ENCODE measurements at regions not wholly inside any gene's neighbourhood (a gene's known extent, or its start where the extent isn't known, plus 50 kb on each side); places are given as distances from the start of the nearest gene placed in this dataset.

DNA sequence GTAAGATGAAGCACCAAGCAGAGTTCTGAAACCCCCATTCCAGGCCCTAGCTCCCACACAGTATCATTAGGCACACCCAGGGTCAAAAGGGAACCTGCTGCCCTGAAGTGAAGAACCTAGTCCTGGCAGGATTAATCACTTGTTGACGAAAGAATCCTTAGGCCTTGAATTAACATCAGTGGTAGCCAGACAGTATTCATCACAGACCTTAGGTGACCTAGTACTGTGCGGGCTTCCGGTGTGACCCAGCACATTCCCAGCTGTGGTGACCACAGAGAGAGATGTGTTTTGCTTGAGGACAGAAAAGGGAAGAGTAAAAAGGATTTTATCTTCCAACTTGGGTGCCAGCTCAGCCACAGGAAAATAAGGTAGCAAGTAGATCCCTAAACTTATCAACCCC lies 1071.4 kb upstream of the FAM98A start:
- TF ChIP-seq, protein P1, sequence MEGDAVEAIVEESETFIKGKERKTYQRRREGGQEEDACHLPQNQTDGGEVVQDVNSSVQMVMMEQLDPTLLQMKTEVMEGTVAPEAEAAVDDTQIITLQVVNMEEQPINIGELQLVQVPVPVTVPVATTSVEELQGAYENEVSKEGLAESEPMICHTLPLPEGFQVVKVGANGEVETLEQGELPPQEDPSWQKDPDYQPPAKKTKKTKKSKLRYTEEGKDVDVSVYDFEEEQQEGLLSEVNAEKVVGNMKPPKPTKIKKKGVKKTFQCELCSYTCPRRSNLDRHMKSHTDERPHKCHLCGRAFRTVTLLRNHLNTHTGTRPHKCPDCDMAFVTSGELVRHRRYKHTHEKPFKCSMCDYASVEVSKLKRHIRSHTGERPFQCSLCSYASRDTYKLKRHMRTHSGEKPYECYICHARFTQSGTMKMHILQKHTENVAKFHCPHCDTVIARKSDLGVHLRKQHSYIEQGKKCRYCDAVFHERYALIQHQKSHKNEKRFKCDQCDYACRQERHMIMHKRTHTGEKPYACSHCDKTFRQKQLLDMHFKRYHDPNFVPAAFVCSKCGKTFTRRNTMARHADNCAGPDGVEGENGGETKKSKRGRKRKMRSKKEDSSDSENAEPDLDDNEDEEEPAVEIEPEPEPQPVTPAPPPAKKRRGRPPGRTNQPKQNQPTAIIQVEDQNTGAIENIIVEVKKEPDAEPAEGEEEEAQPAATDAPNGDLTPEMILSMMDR (conservative IDR thresholded peaks at IDR 0.05; ENCODE audit: low read length) = no peak
- TF ChIP-seq EZH2phosphoT487 (IDR thresholded peaks at IDR 0.05; ENCODE audit: borderline replicate concordance, low read depth, low read length) = no peak
- H3K9me3 ChIP-seq (ENCODE audit: low read length) = no peaks in the 10 kb centered on the region
- DNase-seq (ENCODE audit: low spot score) = no peak
- intact Hi-C loops (cut with micrococcal nuclease; ENCODE audit: unreplicated experiment) = no loop called here
- CTCF ChIA-PET (ENCODE audit: unreplicated experiment) = no interaction called here
- H3K27ac ChIP-seq (ENCODE audit: low read depth, low read length, poor library complexity, severe bottlenecking) = no peak overlapping the region
- no peaks in the 10 kb centered on the region for H4K20me1 ChIP-seq (ENCODE audit: insufficient read depth, low read length)
- H3K9me2 ChIP-seq (ENCODE audit: insufficient read depth, low read length) = no peaks in the 10 kb centered on the region
- H3K79me2 ChIP-seq (ENCODE audit: insufficient read depth, low read depth, low read length) = no peaks in the 10 kb centered on the region
- no peak overlapping the region for H3K4me3 ChIP-seq (ENCODE audit: low read depth, low read length, poor library complexity, severe bottlenecking)
- POLR2A ChIA-PET = interaction anchor here (1.4 kb wide), 1 partner anchor 129 kb away, joined by 4 read pairs; no protein-coding TSS in a partner anchor
- no peak overlapping the region for H3K4me2 ChIP-seq (ENCODE audit: low read length)
- H2AFZ ChIP-seq (ENCODE audit: low read length) = no peak overlapping the region
- H3K36me3 ChIP-seq (ENCODE audit: insufficient read depth, low read length) = no peaks in the 10 kb centered on the region
- BruUV-seq (replicated peaks) = no TSS peak
- H3K4me1 ChIP-seq (ENCODE audit: insufficient read depth, low read length, poor library complexity, severe bottlenecking) = no peaks in the 10 kb centered on the region

- H3K4me3 ChIP-seq (ENCODE audit: low read depth, low read length, poor library complexity, severe bottlenecking) = no peak overlapping the region
- DNase-seq (ENCODE audit: low spot score) = no peak
- H4K20me1 ChIP-seq (ENCODE audit: insufficient read depth, low read length) = no peaks in the 10 kb centered on the region
- TF ChIP-seq EZH2phosphoT487 (IDR thresholded peaks at IDR 0.05; ENCODE audit: borderline replicate concordance, low read depth, low read length) = no peak
- TF ChIP-seq, protein P1 (conservative IDR thresholded peaks at IDR 0.05; ENCODE audit: low read length) = no peak
- H3K79me2 ChIP-seq (ENCODE audit: insufficient read depth, low read depth, low read length) = no peaks in the 10 kb centered on the region
- ChIA-PET POLR2A (no interaction called here), CTCF (ENCODE audit: unreplicated experiment) (no interaction called here)
- no peak overlapping the region for H2AFZ ChIP-seq (ENCODE audit: low read length)
- H3K4me1 ChIP-seq (ENCODE audit: insufficient read depth, low read length, poor library complexity, severe bottlenecking) = no peaks in the 10 kb centered on the region
- intact Hi-C loops (cut with micrococcal nuclease; ENCODE audit: unreplicated experiment) = no loop called here
- no peak overlapping the region for H3K27ac ChIP-seq (ENCODE audit: low read depth, low read length, poor library complexity, severe bottlenecking)
- no peaks in the 10 kb centered on the region for H3K9me3 ChIP-seq (ENCODE audit: low read length)
- no peak overlapping the region for H3K4me2 ChIP-seq (ENCODE audit: low read length)
- no peaks in the 10 kb centered on the region for H3K36me3 ChIP-seq (ENCODE audit: insufficient read depth, low read length)
- no peaks in the 10 kb centered on the region for H3K9me2 ChIP-seq (ENCODE audit: insufficient read depth, low read length)
- no TSS peak for BruUV-seq (replicated peaks)
Observed at GRCh38 chr2:34666821-34667220, 1067.7 kb upstream of the FAM98A start.

- no peaks in the 10 kb centered on the region for H4K20me1 ChIP-seq (ENCODE audit: insufficient read depth, low read length)
- no peak overlapping the region for H2AFZ ChIP-seq (ENCODE audit: low read length)
- H3K27ac ChIP-seq (ENCODE audit: low read depth, low read length, poor library complexity, severe bottlenecking) = no peak overlapping the region
- H3K4me2 ChIP-seq (ENCODE audit: low read length) = no peak overlapping the region
- no TSS peak for BruUV-seq (replicated peaks)
- no peaks in the 10 kb centered on the region for H3K36me3 ChIP-seq (ENCODE audit: insufficient read depth, low read length)
- DNase-seq (ENCODE audit: low spot score) = no peak
- H3K9me2 ChIP-seq (ENCODE audit: insufficient read depth, low read length) = no peaks in the 10 kb centered on the region
- H3K4me1 ChIP-seq (ENCODE audit: insufficient read depth, low read length, poor library complexity, severe bottlenecking) = no peaks in the 10 kb centered on the region
- POLR2A ChIA-PET = interaction anchor here (0.6 kb wide), 1 partner anchor 23 kb away, joined by 7 read pairs; no protein-coding TSS in a partner anchor
- H3K9me3 ChIP-seq (ENCODE audit: low read length) = no peaks in the 10 kb centered on the region
- intact Hi-C loops (cut with micrococcal nuclease; ENCODE audit: unreplicated experiment) = no loop called here
- H3K4me3 ChIP-seq (ENCODE audit: low read depth, low read length, poor library complexity, severe bottlenecking) = no peak overlapping the region
- CTCF ChIA-PET (ENCODE audit: unreplicated experiment) = no interaction called here
- TF ChIP-seq, protein P1 (conservative IDR thresholded peaks at IDR 0.05; ENCODE audit: low read length) = no peak
- TF ChIP-seq EZH2phosphoT487 (IDR thresholded peaks at IDR 0.05; ENCODE audit: borderline replicate concordance, low read depth, low read length) = no peak
- no peaks in the 10 kb centered on the region for H3K79me2 ChIP-seq (ENCODE audit: insufficient read depth, low read depth, low read length)
Observed at GRCh38 chr2:34664266-34664665, 1065.2 kb upstream of the FAM98A start.

All from OCI-LY7 (cell line).